ENCODE measurements at regions not wholly inside any gene's neighbourhood (a gene's known extent, or its start where the extent isn't known, plus 50 kb on each side); places are given as distances from the start of the nearest gene placed in this dataset.

- TF ChIP-seq, protein P1, sequence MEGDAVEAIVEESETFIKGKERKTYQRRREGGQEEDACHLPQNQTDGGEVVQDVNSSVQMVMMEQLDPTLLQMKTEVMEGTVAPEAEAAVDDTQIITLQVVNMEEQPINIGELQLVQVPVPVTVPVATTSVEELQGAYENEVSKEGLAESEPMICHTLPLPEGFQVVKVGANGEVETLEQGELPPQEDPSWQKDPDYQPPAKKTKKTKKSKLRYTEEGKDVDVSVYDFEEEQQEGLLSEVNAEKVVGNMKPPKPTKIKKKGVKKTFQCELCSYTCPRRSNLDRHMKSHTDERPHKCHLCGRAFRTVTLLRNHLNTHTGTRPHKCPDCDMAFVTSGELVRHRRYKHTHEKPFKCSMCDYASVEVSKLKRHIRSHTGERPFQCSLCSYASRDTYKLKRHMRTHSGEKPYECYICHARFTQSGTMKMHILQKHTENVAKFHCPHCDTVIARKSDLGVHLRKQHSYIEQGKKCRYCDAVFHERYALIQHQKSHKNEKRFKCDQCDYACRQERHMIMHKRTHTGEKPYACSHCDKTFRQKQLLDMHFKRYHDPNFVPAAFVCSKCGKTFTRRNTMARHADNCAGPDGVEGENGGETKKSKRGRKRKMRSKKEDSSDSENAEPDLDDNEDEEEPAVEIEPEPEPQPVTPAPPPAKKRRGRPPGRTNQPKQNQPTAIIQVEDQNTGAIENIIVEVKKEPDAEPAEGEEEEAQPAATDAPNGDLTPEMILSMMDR (IDR thresholded peaks at IDR 0.05; ENCODE audit: low read depth, low read length): no peak
- DNase-seq: no peak
- no peak overlapping the region for H3K27ac ChIP-seq
Measured at GRCh38 chr6:134537146-134537555, 219.2 kb upstream of the SGK1 start.

DNA sequence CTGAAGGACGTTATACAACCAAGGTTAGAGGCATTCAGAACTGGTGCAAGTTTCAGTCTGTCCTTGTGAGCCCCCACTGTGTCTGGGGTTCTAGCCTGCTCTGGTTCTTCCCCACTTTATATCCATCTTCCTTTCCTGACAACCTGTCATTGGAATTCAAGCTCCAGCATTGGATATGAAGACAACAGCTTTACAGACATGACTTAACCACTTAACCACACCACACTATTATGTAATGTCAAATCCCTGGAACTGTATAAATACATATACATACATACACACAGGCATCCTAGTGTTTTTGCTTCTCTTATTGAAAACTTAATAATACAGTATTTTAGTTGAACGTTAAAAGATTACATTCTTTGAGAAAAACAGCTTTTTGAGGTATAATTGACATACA lies 217.9 kb upstream of the SGK1 start:
- no peak for DNase-seq
- no peak overlapping the region for H3K27ac ChIP-seq
- TF ChIP-seq, protein P1 (IDR thresholded peaks at IDR 0.05; ENCODE audit: low read depth, low read length): no peak

More at GRCh38 chr6:134537146-134537555, 219.2 kb upstream of the SGK1 start:
- H3K36me3 ChIP-seq: no peaks in the 10 kb centered on the region
- H3K4me3 ChIP-seq (ENCODE audit: low read depth, low read length): no peak overlapping the region
- no peaks in the 10 kb centered on the region for H3K9me3 ChIP-seq (ENCODE audit: severe bottlenecking)
- no peaks in the 10 kb centered on the region for H3K27me3 ChIP-seq (ENCODE audit: insufficient read depth, low read depth, severe bottlenecking)

GRCh38 chr6:134534708-134535149 lies 216.8 kb upstream of the SGK1 start:
- DNase-seq: no peak
- no peak overlapping the region for H3K4me3 ChIP-seq (ENCODE audit: low read depth, low read length)
- H3K36me3 ChIP-seq: no peaks in the 10 kb centered on the region
- TF ChIP-seq, protein P1 (IDR thresholded peaks at IDR 0.05; ENCODE audit: low read depth, low read length): no peak
- H3K27me3 ChIP-seq (ENCODE audit: insufficient read depth, low read depth, severe bottlenecking): no peaks in the 10 kb centered on the region
- no peaks in the 10 kb centered on the region for H3K9me3 ChIP-seq (ENCODE audit: severe bottlenecking)
- no peak overlapping the region for H3K27ac ChIP-seq

More for the DNA sequence above, 217.9 kb upstream of the SGK1 start:
- Histone ChIP-seq H3K27me3 (ENCODE audit: insufficient read depth, low read depth, severe bottlenecking) (no peaks in the 10 kb centered on the region), H3K36me3 (no peaks in the 10 kb centered on the region), H3K9me3 (ENCODE audit: severe bottlenecking) (no peaks in the 10 kb centered on the region), H3K4me3 (ENCODE audit: low read depth, low read length) (no peak overlapping the region)

GRCh38 chr6:134533991-134534390 lies 216.1 kb upstream of the SGK1 start:
- Histone ChIP-seq H3K9me3 (ENCODE audit: severe bottlenecking) (no peaks in the 10 kb centered on the region), H3K4me3 (ENCODE audit: low read depth, low read length) (no peak overlapping the region), H3K27ac (no peak overlapping the region), H3K36me3 (no peaks in the 10 kb centered on the region), H3K27me3 (ENCODE audit: insufficient read depth, low read depth, severe bottlenecking) (no peaks in the 10 kb centered on the region)
- TF ChIP-seq, protein P1 (IDR thresholded peaks at IDR 0.05; ENCODE audit: low read depth, low read length): no peak
- DNase-seq: no peak

DNA sequence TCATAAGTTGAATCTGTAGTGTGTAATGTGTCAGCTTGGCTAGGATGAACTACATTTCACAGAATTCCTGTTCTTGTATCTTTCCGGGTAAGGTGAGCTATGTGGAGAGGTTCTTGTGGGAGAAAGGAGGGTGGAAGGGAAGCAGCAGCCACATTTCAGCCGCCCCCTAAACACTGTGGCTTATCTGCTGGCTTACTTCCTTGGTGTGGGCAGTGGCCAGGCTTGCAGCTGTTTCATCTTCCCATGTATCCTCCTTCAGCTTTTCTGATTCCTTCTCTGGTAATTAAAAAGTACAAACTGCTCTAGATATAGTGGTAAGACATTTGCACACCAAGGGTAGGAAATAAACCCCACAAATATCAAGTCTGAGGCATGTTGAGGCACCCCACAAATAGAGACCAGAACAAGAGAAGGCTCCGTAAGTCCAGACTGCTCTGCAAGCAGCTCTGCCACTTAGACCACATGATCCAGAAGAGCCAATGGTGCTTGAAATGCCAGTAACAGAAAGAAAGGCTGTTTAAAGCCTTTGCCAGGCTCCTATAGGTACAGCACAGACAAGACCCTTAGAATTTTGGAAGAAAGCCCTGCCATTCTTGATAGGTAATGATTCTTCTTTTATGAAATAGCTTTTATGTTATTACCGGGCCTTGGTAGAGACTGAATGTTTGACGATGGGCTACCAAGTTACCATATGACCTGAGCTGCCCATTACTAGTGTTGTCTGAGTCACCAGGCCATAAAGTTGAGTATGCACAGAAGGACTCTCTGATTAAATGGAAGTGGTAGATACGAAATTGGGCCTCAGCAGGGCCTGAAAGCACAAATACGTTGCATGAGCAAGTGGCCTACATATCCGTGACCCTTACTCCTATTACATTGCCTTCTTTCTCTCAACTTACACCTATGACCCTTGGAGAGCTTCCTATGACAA lies 215.0 kb upstream of the SGK1 start:
- Histone ChIP-seq H3K27me3 (ENCODE audit: insufficient read depth, low read depth, severe bottlenecking) (no peaks in the 10 kb centered on the region), H3K36me3 (no peaks in the 10 kb centered on the region), H3K4me3 (ENCODE audit: low read depth, low read length) (no peak overlapping the region), H3K9me3 (ENCODE audit: severe bottlenecking) (no peaks in the 10 kb centered on the region), H3K27ac (no peak overlapping the region)
- no peak for DNase-seq
- TF ChIP-seq, protein P1 (IDR thresholded peaks at IDR 0.05; ENCODE audit: low read depth, low read length): no peak

Measured in WERI-Rb-1 (cell line).